Caco-2 (cell line): ENCODE measurements at regions not wholly inside any gene's neighbourhood (a gene's known extent, or its start where the extent isn't known, plus 50 kb on each side); places are given as distances from the start of the nearest gene placed in this dataset.

Source experiments
- BruUV-seq: library from RNA; stranded (reverse); fragments of 400-500 nt; replicated peaks from 2 replicates; lab custom pipeline; 2021; lab: Mats Ljungman, UMichigan
- CTCF ChIA-PET: fragments of 300-600 bp; sonication (Branson Sonifier 250); formaldehyde crosslinking; loops from one replicate; lab custom pipeline; 2022; ENCODE audit warnings: antibody characterized with exemption; lab: Charles Lee
- POLR2A ChIA-PET: fragments of 300-600 bp; sonication (Branson Sonifier 250); formaldehyde crosslinking; loops from one replicate; lab custom pipeline; 2022; ENCODE audit warnings: antibody characterized with exemption; lab: Charles Lee
- DNase-seq, 2 experiments: peaks; one replicate each; pipeline versions ENCODE4 v3.0.0 to v3.0.0-alpha.2; 2020 to 2022
- H3K27me3 ChIP-seq: replicated peaks from 2 replicates; pipeline ENCODE4 v1.6.0; 2011; ENCODE audit warnings: low read length; ENCODE audit not compliant: control insufficient read depth, insufficient read depth
- H3K36me3 ChIP-seq: 2 replicates; pipeline ENCODE4 v1.5.1; 2011; ENCODE audit warnings: low read length; ENCODE audit not compliant: control insufficient read depth, insufficient read depth
- H3K4me1 ChIP-seq: fragments of 250-450 bp; sonication (Bioruptor Pico); 2 replicates; pipeline ENCODE4 v1.5.1; 2020; ENCODE audit warnings: mild to moderate bottlenecking
- H3K4me3 ChIP-seq: 2 replicates; pipeline ENCODE4 v1.5.1; 2011; ENCODE audit warnings: low read depth, mild to moderate bottlenecking, control low read depth, low read length
- H3K9me3 ChIP-seq: fragments of 250-450 bp; sonication (Bioruptor Pico); 2 replicates; pipeline ENCODE4 v1.5.1; 2020; ENCODE audit warnings: mild to moderate bottlenecking, moderate library complexity
- H3K27ac Mint-ChIP-seq: one replicate; pipeline ENCODE4 v1.8.0; 2022; ENCODE audit warnings: mixed read lengths; ENCODE audit not compliant: unreplicated experiment
- H3K27me3 Mint-ChIP-seq: one replicate; pipeline ENCODE4 v1.8.0; 2022; ENCODE audit warnings: mixed read lengths; ENCODE audit not compliant: insufficient read depth, unreplicated experiment
- H3K36me3 Mint-ChIP-seq: one replicate; pipeline ENCODE4 v1.8.0; 2022; ENCODE audit warnings: mild to moderate bottlenecking, mixed read lengths; ENCODE audit not compliant: insufficient read depth, unreplicated experiment
- H3K4me1 Mint-ChIP-seq: one replicate; pipeline ENCODE4 v1.8.0; 2022; ENCODE audit warnings: low read depth, mixed read lengths; ENCODE audit not compliant: unreplicated experiment
- H3K4me3 Mint-ChIP-seq: one replicate; pipeline ENCODE4 v1.8.0; 2022; ENCODE audit warnings: mild to moderate bottlenecking, moderate library complexity, mixed read lengths; ENCODE audit not compliant: unreplicated experiment
- H3K9me3 Mint-ChIP-seq: one replicate; pipeline ENCODE4 v1.8.0; 2022; ENCODE audit warnings: mixed read lengths; ENCODE audit not compliant: unreplicated experiment
- CTCF ChIP-seq, 2 experiments: fragments of 200-600 bp in 1 of 2; IDR thresholded peaks; 1 replicate in 1 of 2; 2 replicates in 1 of 2; pipeline versions ENCODE4 v1.5.1 to v1.8.0; 2011 to 2022; ENCODE audit warnings: antibody characterized with exemption in 1 of 2, control low read depth in 1 of 2, inconsistent platforms in 1 of 2, low read depth in 1 of 2, low read length in 1 of 2, mild to moderate bottlenecking in 1 of 2, moderate library complexity in 1 of 2; ENCODE audit not compliant: insufficient read depth in 1 of 2, severe bottlenecking in 1 of 2, unreplicated experiment in 1 of 2
- intact Hi-C: fragments of 100-400 bp; cut with micrococcal nuclease; formaldehyde crosslinking; loops from one replicate; pipeline ENCODE4 v1.10.0; 2022; ENCODE audit not compliant: unreplicated experiment

- DNase-seq = no peak
- H3K9me3 ChIP-seq = no peaks in the 10 kb centered on the region
- CTCF ChIA-PET = no interaction called here
- H3K36me3 ChIP-seq = no peaks in the 10 kb centered on the region
- H3K36me3 Mint-ChIP-seq = no peaks in the 10 kb centered on the region
- H3K4me1 ChIP-seq = no peaks in the 10 kb centered on the region
- no peaks in the 10 kb centered on the region for H3K27me3 ChIP-seq
- no peak for TF ChIP-seq CTCF (IDR thresholded peaks at IDR 0.05; ENCODE audit: insufficient read depth in 1 of 2, low read depth in 1 of 2, low read length in 1 of 2, severe bottlenecking in 1 of 2, unreplicated experiment in 1 of 2)
- H3K27ac Mint-ChIP-seq = no peak overlapping the region
- H3K4me1 Mint-ChIP-seq = no peaks in the 10 kb centered on the region
- BruUV-seq = no TSS peak
- no peak overlapping the region for H3K4me3 Mint-ChIP-seq
- H3K27me3 Mint-ChIP-seq = no peaks in the 10 kb centered on the region
- intact Hi-C loops = no loop called here
- POLR2A ChIA-PET = interaction anchor here (0.5 kb wide), 1 partner anchor 336 kb away, joined by 4 read pairs; no protein-coding TSS in a partner anchor
- H3K9me3 Mint-ChIP-seq = no peaks in the 10 kb centered on the region
- no peak overlapping the region for H3K4me3 ChIP-seq
Observed at GRCh38 chr2:83323038-83323437, 1136.0 kb downstream of the SUCLG1 start.

GRCh38 chr2:83320053-83320452, 1139.0 kb downstream of the SUCLG1 start:
- H3K4me3 ChIP-seq = no peak overlapping the region
- no peaks in the 10 kb centered on the region for H3K36me3 ChIP-seq
- no peaks in the 10 kb centered on the region for H3K9me3 Mint-ChIP-seq
- no peak for TF ChIP-seq CTCF (IDR thresholded peaks at IDR 0.05; ENCODE audit: insufficient read depth in 1 of 2, low read depth in 1 of 2, low read length in 1 of 2, severe bottlenecking in 1 of 2, unreplicated experiment in 1 of 2)
- no peak overlapping the region for H3K27ac Mint-ChIP-seq
- peaks cover 5% of the 10 kb centered on the region for H3K27me3 Mint-ChIP-seq
- no peaks in the 10 kb centered on the region for H3K9me3 ChIP-seq
- no peaks in the 10 kb centered on the region for H3K36me3 Mint-ChIP-seq
- ChIA-PET CTCF (no interaction called here), POLR2A (no interaction called here)
- no peak for DNase-seq
- no peaks in the 10 kb centered on the region for H3K4me1 Mint-ChIP-seq
- H3K4me1 ChIP-seq = no peaks in the 10 kb centered on the region
- no peak overlapping the region for H3K4me3 Mint-ChIP-seq
- BruUV-seq = no TSS peak
- no peaks in the 10 kb centered on the region for H3K27me3 ChIP-seq
- intact Hi-C loops = no loop called here

- POLR2A ChIA-PET = no interaction called here
- no peaks in the 10 kb centered on the region for H3K9me3 ChIP-seq
- TF ChIP-seq CTCF (IDR thresholded peaks at IDR 0.05; ENCODE audit: insufficient read depth in 1 of 2, low read depth in 1 of 2, low read length in 1 of 2, severe bottlenecking in 1 of 2, unreplicated experiment in 1 of 2) = no peak
Observed at GRCh38 chr2:83305758-83306378, 1153.2 kb downstream of the SUCLG1 start.

More at GRCh38 chr2:83305758-83306378, 1153.2 kb downstream of the SUCLG1 start:
- Mint-ChIP-seq H3K4me3 (no peak overlapping the region), H3K9me3 (no peaks in the 10 kb centered on the region), H3K36me3 (no peaks in the 10 kb centered on the region), H3K27ac (no peak overlapping the region), H3K27me3 (no peaks in the 10 kb centered on the region), H3K4me1 (no peaks in the 10 kb centered on the region)
- no TSS peak for BruUV-seq
- intact Hi-C loops = no loop called here
- Histone ChIP-seq H3K36me3 (no peaks in the 10 kb centered on the region), H3K4me3 (no peak overlapping the region), H3K27me3 (no peaks in the 10 kb centered on the region), H3K4me1 (no peaks in the 10 kb centered on the region)
- CTCF ChIA-PET = no interaction called here
- no peak for DNase-seq
